ENCODE measurements at regions not wholly inside any gene's neighbourhood (a gene's known extent, or its start where the extent isn't known, plus 50 kb on each side); places are given as distances from the start of the nearest gene placed in this dataset.

GRCh38 chr17:5635949-5636348, 51.6 kb upstream of the NLRP1 start:
- H3K9ac ChIP-seq (ENCODE audit: low read length), result no peak overlapping the region
- H3K36me3 ChIP-seq (ENCODE audit: control insufficient read depth, low read depth, low read length), result no peaks in the 10 kb centered on the region
- H3K27ac ChIP-seq (ENCODE audit: low read length), result no peak overlapping the region
- no peaks in the 10 kb centered on the region for H3K27me3 ChIP-seq (ENCODE audit: control insufficient read depth, insufficient read depth, low read length)
- no peak overlapping the region for H3K4me3 ChIP-seq (ENCODE audit: low read length)
- H3K4me1 ChIP-seq (ENCODE audit: control insufficient read depth, low read depth, low read length), result no peaks in the 10 kb centered on the region
- H3K9me3 ChIP-seq (ENCODE audit: control insufficient read depth, low read depth, low read length), result no peaks in the 10 kb centered on the region

DNA sequence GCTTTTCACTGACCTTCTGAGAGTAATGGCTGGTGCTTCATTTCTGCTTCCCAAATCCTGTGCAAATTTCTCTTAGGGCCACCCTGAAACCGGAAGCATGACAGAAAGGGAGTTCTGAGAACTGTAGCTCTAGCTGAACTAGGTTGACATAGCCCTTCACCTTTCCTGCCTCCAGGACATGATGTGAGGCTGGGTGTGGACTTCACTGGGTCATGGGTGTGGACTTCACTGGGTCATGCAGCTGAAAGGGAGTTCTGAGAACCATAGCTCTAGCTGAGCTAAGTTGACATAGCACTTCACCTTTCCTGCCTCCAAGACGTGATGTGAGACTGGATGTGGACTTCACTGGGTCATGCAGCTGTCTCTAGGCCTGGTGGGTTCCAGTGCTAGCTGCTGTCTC, 54.3 kb upstream of the NLRP1 start:
- Histone ChIP-seq H3K27ac (ENCODE audit: low read length) (no peak overlapping the region), H3K4me1 (ENCODE audit: control insufficient read depth, low read depth, low read length) (no peaks in the 10 kb centered on the region), H3K4me3 (ENCODE audit: low read length) (no peak overlapping the region), H3K9me3 (ENCODE audit: control insufficient read depth, low read depth, low read length) (no peaks in the 10 kb centered on the region), H3K9ac (ENCODE audit: low read length) (no peak overlapping the region), H3K36me3 (ENCODE audit: control insufficient read depth, low read depth, low read length) (no peaks in the 10 kb centered on the region), H3K27me3 (ENCODE audit: control insufficient read depth, insufficient read depth, low read length) (no peaks in the 10 kb centered on the region)

DNA sequence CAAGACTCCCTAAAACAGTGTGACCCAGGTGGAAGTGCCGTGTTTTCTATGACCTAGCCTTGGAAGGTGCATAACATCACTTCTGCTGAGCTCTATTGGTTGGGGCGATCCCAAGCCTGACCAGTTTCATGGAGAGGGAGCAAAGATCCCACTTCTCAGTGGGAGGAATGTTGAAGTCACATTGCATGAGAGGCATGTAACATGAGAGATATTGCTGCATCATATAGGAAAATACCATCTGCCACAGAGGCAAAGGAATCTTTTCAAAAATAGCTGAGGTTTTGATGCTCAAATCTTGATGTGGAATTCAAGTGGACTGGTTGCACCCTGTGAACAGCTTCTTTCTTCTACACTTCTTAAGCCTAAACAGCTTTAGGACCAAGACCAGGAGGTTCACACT, 56.4 kb upstream of the NLRP1 start:
- no peak overlapping the region for H3K9ac ChIP-seq (ENCODE audit: low read length)
- H3K27me3 ChIP-seq (ENCODE audit: control insufficient read depth, insufficient read depth, low read length), result no peaks in the 10 kb centered on the region
- H3K9me3 ChIP-seq (ENCODE audit: control insufficient read depth, low read depth, low read length), result no peaks in the 10 kb centered on the region
- H3K27ac ChIP-seq (ENCODE audit: low read length), result no peak overlapping the region
- no peaks in the 10 kb centered on the region for H3K36me3 ChIP-seq (ENCODE audit: control insufficient read depth, low read depth, low read length)
- H3K4me1 ChIP-seq (ENCODE audit: control insufficient read depth, low read depth, low read length), result no peaks in the 10 kb centered on the region
- H3K4me3 ChIP-seq (ENCODE audit: low read length), result no peak overlapping the region

DNA sequence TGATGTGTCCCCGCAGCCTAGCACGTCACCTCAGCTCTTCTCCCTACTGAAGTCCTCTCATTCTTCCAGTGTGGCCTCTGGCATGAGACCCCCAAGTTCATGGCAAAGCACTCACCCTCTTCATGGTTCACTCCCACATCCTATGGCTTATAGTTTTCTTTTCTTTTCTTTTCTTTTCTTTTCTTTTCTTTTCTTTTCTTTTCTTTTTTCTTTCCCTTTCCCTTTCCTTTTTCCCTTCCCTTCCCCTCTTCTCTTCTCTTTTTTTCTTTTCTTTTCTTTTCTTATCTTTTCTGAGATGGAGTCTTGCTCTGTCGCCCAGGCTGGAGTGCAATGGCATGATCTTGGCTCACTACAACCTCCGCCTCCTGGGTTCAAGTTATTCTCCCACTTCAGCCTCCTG, 58.4 kb upstream of the NLRP1 start:
- Histone ChIP-seq H3K4me3 (ENCODE audit: low read length) (no peak overlapping the region), H3K27me3 (ENCODE audit: control insufficient read depth, insufficient read depth, low read length) (no peaks in the 10 kb centered on the region), H3K27ac (ENCODE audit: low read length) (no peak overlapping the region), H3K9ac (ENCODE audit: low read length) (no peak overlapping the region), H3K36me3 (ENCODE audit: control insufficient read depth, low read depth, low read length) (no peaks in the 10 kb centered on the region), H3K9me3 (ENCODE audit: control insufficient read depth, low read depth, low read length) (no peaks in the 10 kb centered on the region), H3K4me1 (ENCODE audit: control insufficient read depth, low read depth, low read length) (no peaks in the 10 kb centered on the region)

- H3K4me1 ChIP-seq (ENCODE audit: control insufficient read depth, low read depth, low read length), result no peaks in the 10 kb centered on the region
- H3K27me3 ChIP-seq (ENCODE audit: control insufficient read depth, insufficient read depth, low read length), result no peaks in the 10 kb centered on the region
- no peak overlapping the region for H3K9ac ChIP-seq (ENCODE audit: low read length)
- H3K36me3 ChIP-seq (ENCODE audit: control insufficient read depth, low read depth, low read length), result no peaks in the 10 kb centered on the region
- no peaks in the 10 kb centered on the region for H3K9me3 ChIP-seq (ENCODE audit: control insufficient read depth, low read depth, low read length)
- H3K4me3 ChIP-seq (ENCODE audit: low read length), result no peak overlapping the region
- H3K27ac ChIP-seq (ENCODE audit: low read length), result no peak overlapping the region
These were observed 59.8 kb upstream of the NLRP1 start for GRCh38 chr17:5644065-5644464.

- Histone ChIP-seq H3K9me3 (ENCODE audit: control insufficient read depth, low read depth, low read length) (no peaks in the 10 kb centered on the region), H3K27ac (ENCODE audit: low read length) (no peak overlapping the region), H3K4me3 (ENCODE audit: low read length) (no peak overlapping the region), H3K36me3 (ENCODE audit: control insufficient read depth, low read depth, low read length) (no peaks in the 10 kb centered on the region), H3K27me3 (ENCODE audit: control insufficient read depth, insufficient read depth, low read length) (no peaks in the 10 kb centered on the region), H3K9ac (ENCODE audit: low read length) (no peak overlapping the region), H3K4me1 (ENCODE audit: control insufficient read depth, low read depth, low read length) (no peaks in the 10 kb centered on the region)
These were observed 67.0 kb upstream of the NLRP1 start for GRCh38 chr17:5651348-5651747.

DNA sequence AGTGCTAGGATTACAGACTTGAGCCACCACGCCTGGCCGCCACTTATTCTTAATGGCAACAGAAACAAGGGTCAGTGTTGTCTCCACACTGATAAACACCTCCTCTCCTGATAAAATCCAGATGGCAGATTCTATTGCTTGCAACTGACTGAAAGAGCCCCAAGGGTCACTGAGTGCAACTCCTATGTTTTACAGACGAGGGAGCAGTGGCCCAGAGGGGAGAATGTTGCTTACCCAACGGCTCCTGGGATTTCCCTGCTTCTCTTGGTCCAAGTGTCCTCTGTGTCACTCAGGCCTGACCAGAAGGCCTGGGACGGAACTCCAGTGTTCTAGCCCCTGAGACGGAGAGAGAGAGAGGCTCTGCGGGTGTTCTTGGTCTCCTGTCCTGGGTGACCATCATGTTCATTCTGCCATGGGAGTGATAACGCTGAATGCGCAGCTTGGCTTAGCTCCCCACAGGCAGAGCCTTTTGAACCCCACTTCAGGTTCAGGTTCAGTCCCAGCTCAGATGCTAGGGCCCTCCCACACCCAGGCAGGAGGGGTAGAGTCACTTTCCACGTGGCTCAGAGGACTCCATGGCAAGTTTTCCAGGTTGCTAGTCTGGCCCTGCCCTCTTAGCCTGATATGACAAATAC, 77.3 kb upstream of the NLRP1 start:
- Histone ChIP-seq H3K4me1 (ENCODE audit: control insufficient read depth, low read depth, low read length) (no peaks in the 10 kb centered on the region), H3K9ac (ENCODE audit: low read length) (no peak overlapping the region), H3K27me3 (ENCODE audit: control insufficient read depth, insufficient read depth, low read length) (no peaks in the 10 kb centered on the region), H3K4me3 (ENCODE audit: low read length) (no peak overlapping the region), H3K9me3 (ENCODE audit: control insufficient read depth, low read depth, low read length) (no peaks in the 10 kb centered on the region), H3K36me3 (ENCODE audit: control insufficient read depth, low read depth, low read length) (no peaks in the 10 kb centered on the region), H3K27ac (ENCODE audit: low read length) (no peak overlapping the region)

- Histone ChIP-seq H3K27me3 (ENCODE audit: control insufficient read depth, insufficient read depth, low read length) (no peaks in the 10 kb centered on the region), H3K36me3 (ENCODE audit: control insufficient read depth, low read depth, low read length) (no peaks in the 10 kb centered on the region), H3K9me3 (ENCODE audit: control insufficient read depth, low read depth, low read length) (no peaks in the 10 kb centered on the region), H3K4me3 (ENCODE audit: low read length) (no peak overlapping the region), H3K9ac (ENCODE audit: low read length) (no peak overlapping the region), H3K27ac (ENCODE audit: low read length) (no peak overlapping the region), H3K4me1 (ENCODE audit: control insufficient read depth, low read depth, low read length) (no peaks in the 10 kb centered on the region)
These were observed 78.2 kb upstream of the NLRP1 start for GRCh38 chr17:5662409-5663085.

DNA sequence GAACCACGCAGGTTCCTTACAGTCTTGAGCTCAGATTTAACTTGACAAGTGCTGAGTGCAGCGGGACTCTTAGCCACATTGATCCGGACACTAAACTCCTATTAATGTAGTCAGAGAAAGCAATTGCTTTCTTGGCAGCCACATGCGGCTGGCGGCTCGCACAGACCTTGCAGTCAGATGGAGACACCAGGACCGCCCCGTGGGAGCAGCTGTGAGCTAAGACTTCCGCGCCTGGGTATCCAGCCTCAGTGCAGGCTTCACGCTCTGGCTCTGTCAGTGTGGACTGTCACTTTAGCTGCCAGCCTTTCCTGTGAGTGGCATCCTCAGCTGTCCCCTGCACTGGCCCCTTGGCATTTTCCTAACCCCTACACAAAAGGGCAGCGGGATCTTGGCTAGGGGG, 80.9 kb upstream of the NLRP1 start:
- Histone ChIP-seq H3K4me3 (ENCODE audit: low read length) (no peak overlapping the region), H3K9ac (ENCODE audit: low read length) (no peak overlapping the region), H3K9me3 (ENCODE audit: control insufficient read depth, low read depth, low read length) (no peaks in the 10 kb centered on the region), H3K27me3 (ENCODE audit: control insufficient read depth, insufficient read depth, low read length) (no peaks in the 10 kb centered on the region), H3K36me3 (ENCODE audit: control insufficient read depth, low read depth, low read length) (no peaks in the 10 kb centered on the region), H3K27ac (ENCODE audit: low read length) (no peak overlapping the region), H3K4me1 (ENCODE audit: control insufficient read depth, low read depth, low read length) (no peaks in the 10 kb centered on the region)

GRCh38 chr17:5667871-5668270, 83.6 kb upstream of the NLRP1 start:
- Histone ChIP-seq H3K27me3 (ENCODE audit: control insufficient read depth, insufficient read depth, low read length) (no peaks in the 10 kb centered on the region), H3K9me3 (ENCODE audit: control insufficient read depth, low read depth, low read length) (no peaks in the 10 kb centered on the region), H3K36me3 (ENCODE audit: control insufficient read depth, low read depth, low read length) (no peaks in the 10 kb centered on the region), H3K4me1 (ENCODE audit: control insufficient read depth, low read depth, low read length) (no peaks in the 10 kb centered on the region), H3K4me3 (ENCODE audit: low read length) (no peak overlapping the region), H3K27ac (ENCODE audit: low read length) (no peak overlapping the region), H3K9ac (ENCODE audit: low read length) (no peak overlapping the region)

DNA sequence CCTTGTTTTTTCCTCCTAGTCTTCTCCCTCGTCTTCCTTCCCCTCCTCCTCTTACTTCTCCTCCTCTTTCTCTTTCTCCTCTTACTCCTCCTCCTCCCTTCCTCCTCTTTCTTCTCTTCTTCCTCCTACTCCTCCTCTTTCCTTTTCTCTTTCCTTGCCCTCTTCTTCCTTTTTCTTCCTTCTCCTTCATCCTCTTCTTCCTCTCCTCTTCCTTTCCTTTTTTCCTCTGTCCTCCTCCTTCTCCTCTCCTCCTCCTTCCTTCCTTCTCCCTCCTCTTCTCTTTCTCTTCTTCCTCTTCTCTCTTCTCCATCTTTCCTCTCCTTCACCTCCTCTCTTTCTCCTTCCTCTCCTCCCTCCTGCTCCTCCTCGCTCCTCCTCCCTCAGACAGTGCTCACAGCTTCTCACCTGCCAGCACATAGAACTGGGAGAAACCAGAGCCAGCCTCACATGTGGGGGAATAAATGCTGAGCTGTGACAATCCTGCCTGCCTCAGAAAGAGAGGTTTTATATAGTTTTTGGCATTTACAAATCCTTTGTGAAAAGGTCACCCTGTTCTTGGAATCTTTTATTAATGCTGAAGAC, 84.3 kb upstream of the NLRP1 start:
- no peak overlapping the region for H3K27ac ChIP-seq (ENCODE audit: low read length)
- H3K36me3 ChIP-seq (ENCODE audit: control insufficient read depth, low read depth, low read length), result no peaks in the 10 kb centered on the region
- H3K4me1 ChIP-seq (ENCODE audit: control insufficient read depth, low read depth, low read length), result no peaks in the 10 kb centered on the region
- H3K9ac ChIP-seq (ENCODE audit: low read length), result no peak overlapping the region
- no peak overlapping the region for H3K4me3 ChIP-seq (ENCODE audit: low read length)
- no peaks in the 10 kb centered on the region for H3K9me3 ChIP-seq (ENCODE audit: control insufficient read depth, low read depth, low read length)
- no peaks in the 10 kb centered on the region for H3K27me3 ChIP-seq (ENCODE audit: control insufficient read depth, insufficient read depth, low read length)

- Histone ChIP-seq H3K27me3 (ENCODE audit: control insufficient read depth, insufficient read depth, low read length) (no peaks in the 10 kb centered on the region), H3K9me3 (ENCODE audit: control insufficient read depth, low read depth, low read length) (no peaks in the 10 kb centered on the region)
These were observed 84.9 kb upstream of the NLRP1 start for GRCh38 chr17:5669191-5669590.

More at GRCh38 chr17:5669191-5669590, 84.9 kb upstream of the NLRP1 start:
- Histone ChIP-seq H3K9ac (ENCODE audit: low read length) (no peak overlapping the region), H3K36me3 (ENCODE audit: control insufficient read depth, low read depth, low read length) (no peaks in the 10 kb centered on the region), H3K4me3 (ENCODE audit: low read length) (no peak overlapping the region), H3K4me1 (ENCODE audit: control insufficient read depth, low read depth, low read length) (no peaks in the 10 kb centered on the region), H3K27ac (ENCODE audit: low read length) (no peak overlapping the region)
